ENCODE measurements at regions not wholly inside any gene's neighbourhood (a gene's known extent, or its start where the extent isn't known, plus 50 kb on each side); places are given as distances from the start of the nearest gene placed in this dataset.

- TF ChIP-seq CTCF (IDR thresholded peaks at IDR 0.05) (no peak), ZFX (IDR thresholded peaks at IDR 0.05; ENCODE audit: borderline replicate concordance) (no peak)
Measured at GRCh38 chr21:38921511-38922251, 116.0 kb downstream of the ETS2 start.

Data from 22Rv1 (cell line).